Panc1 (cell line): ENCODE measurements at regions not wholly inside any gene's neighbourhood (a gene's known extent, or its start where the extent isn't known, plus 50 kb on each side); places are given as distances from the start of the nearest gene placed in this dataset.

Experiments
- POLR2AphosphoS5 ChIP-seq: IDR thresholded peaks from 2 replicates; pipeline ENCODE4 v1.6.1; 2012; ENCODE audit warnings: mild to moderate bottlenecking, low read depth, low read length, moderate library complexity
- SIN3A ChIP-seq: IDR thresholded peaks from 2 replicates; pipeline ENCODE4 v1.6.1; 2012; ENCODE audit warnings: low read depth, mild to moderate bottlenecking, low read length, moderate library complexity, borderline replicate concordance; ENCODE audit not compliant: insufficient read depth
- TCF7L2 ChIP-seq: IDR thresholded peaks from 2 replicates; pipeline ENCODE4 v1.6.1; 2011; ENCODE audit warnings: mild to moderate bottlenecking, low read depth, low read length, inconsistent platforms
- TF ChIP-seq, protein P1 (sequence below): fragments of 450-650 bp; IDR thresholded peaks from 2 replicates; pipeline ENCODE4 v1.5.1; 2017; ENCODE audit warnings: mild to moderate bottlenecking
- TF ChIP-seq, protein P2 (sequence below), 2 experiments: IDR thresholded peaks; 2 replicates each; pipeline ENCODE4 v1.6.1; 2011 to 2012; ENCODE audit warnings: low read depth in 2 of 2, control low read depth in 1 of 2, low read length in 1 of 2, mild to moderate bottlenecking in 1 of 2, moderate library complexity in 1 of 2; ENCODE audit not compliant: insufficient read depth in 1 of 2

DNA sequence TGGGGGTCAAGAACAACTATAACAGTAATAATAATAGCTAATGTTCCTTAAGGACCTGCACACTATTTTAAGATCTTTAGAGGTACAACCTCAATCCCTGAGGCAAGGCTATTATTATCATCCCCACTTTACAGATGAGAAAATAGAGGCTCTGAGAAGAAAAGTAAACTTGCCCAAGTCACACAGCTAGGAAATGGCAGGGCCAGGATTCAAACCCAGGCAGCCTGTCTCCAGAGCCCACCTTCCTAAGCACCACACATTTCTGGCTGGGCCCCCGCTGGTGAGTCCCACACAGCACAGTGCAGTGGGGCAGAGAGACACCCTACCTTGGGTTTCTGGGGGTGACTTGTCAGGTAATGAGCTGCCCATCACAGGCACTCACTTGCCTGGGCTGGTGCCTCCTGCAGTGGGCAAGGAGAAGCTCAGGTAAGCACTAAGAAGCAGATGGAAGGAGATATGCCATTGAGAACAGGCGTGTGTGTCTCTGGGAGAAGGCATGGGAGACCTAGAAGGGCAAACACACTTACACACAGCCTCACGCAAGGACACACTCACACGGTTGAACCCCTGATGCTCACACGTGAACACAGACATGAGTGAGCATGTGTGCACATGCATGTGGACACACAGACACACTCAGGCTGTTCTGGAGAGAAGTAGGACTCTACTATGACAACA is 104.4 kb upstream of the ZMIZ1 start:
- no peak for TF ChIP-seq POLR2AphosphoS5
- TF ChIP-seq, protein P1, sequence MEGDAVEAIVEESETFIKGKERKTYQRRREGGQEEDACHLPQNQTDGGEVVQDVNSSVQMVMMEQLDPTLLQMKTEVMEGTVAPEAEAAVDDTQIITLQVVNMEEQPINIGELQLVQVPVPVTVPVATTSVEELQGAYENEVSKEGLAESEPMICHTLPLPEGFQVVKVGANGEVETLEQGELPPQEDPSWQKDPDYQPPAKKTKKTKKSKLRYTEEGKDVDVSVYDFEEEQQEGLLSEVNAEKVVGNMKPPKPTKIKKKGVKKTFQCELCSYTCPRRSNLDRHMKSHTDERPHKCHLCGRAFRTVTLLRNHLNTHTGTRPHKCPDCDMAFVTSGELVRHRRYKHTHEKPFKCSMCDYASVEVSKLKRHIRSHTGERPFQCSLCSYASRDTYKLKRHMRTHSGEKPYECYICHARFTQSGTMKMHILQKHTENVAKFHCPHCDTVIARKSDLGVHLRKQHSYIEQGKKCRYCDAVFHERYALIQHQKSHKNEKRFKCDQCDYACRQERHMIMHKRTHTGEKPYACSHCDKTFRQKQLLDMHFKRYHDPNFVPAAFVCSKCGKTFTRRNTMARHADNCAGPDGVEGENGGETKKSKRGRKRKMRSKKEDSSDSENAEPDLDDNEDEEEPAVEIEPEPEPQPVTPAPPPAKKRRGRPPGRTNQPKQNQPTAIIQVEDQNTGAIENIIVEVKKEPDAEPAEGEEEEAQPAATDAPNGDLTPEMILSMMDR, result no peak
- TF ChIP-seq, protein P2, sequence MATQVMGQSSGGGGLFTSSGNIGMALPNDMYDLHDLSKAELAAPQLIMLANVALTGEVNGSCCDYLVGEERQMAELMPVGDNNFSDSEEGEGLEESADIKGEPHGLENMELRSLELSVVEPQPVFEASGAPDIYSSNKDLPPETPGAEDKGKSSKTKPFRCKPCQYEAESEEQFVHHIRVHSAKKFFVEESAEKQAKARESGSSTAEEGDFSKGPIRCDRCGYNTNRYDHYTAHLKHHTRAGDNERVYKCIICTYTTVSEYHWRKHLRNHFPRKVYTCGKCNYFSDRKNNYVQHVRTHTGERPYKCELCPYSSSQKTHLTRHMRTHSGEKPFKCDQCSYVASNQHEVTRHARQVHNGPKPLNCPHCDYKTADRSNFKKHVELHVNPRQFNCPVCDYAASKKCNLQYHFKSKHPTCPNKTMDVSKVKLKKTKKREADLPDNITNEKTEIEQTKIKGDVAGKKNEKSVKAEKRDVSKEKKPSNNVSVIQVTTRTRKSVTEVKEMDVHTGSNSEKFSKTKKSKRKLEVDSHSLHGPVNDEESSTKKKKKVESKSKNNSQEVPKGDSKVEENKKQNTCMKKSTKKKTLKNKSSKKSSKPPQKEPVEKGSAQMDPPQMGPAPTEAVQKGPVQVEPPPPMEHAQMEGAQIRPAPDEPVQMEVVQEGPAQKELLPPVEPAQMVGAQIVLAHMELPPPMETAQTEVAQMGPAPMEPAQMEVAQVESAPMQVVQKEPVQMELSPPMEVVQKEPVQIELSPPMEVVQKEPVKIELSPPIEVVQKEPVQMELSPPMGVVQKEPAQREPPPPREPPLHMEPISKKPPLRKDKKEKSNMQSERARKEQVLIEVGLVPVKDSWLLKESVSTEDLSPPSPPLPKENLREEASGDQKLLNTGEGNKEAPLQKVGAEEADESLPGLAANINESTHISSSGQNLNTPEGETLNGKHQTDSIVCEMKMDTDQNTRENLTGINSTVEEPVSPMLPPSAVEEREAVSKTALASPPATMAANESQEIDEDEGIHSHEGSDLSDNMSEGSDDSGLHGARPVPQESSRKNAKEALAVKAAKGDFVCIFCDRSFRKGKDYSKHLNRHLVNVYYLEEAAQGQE (IDR thresholded peaks at IDR 0.05; ENCODE audit: insufficient read depth in 1 of 2, low read depth in 2 of 2, low read length in 1 of 2), result no peak
- no peak for TF ChIP-seq SIN3A
- TF ChIP-seq TCF7L2, result no peak
